Activated CD8-positive, alpha-beta memory T cell treated with anti-CD3 and anti-CD28 coated beads, Interleukin-2, amount 50 U/mL, for 1 hour (primary cell): ENCODE measurements at regions not wholly inside any gene's neighbourhood (a gene's known extent, or its start where the extent isn't known, plus 50 kb on each side); places are given as distances from the start of the nearest gene placed in this dataset.
"Not testable (repeated sequence)": the region's sequence is repeated elsewhere in the genome, so short reads cannot be mapped to it uniquely, and the experiment has no call there.

ENCODE experiments used
- DNase-seq: peaks from one replicate; pipeline ENCODE4 v3.0.0-alpha.2; 2020; ENCODE audit errors: extremely low read depth

DNA sequence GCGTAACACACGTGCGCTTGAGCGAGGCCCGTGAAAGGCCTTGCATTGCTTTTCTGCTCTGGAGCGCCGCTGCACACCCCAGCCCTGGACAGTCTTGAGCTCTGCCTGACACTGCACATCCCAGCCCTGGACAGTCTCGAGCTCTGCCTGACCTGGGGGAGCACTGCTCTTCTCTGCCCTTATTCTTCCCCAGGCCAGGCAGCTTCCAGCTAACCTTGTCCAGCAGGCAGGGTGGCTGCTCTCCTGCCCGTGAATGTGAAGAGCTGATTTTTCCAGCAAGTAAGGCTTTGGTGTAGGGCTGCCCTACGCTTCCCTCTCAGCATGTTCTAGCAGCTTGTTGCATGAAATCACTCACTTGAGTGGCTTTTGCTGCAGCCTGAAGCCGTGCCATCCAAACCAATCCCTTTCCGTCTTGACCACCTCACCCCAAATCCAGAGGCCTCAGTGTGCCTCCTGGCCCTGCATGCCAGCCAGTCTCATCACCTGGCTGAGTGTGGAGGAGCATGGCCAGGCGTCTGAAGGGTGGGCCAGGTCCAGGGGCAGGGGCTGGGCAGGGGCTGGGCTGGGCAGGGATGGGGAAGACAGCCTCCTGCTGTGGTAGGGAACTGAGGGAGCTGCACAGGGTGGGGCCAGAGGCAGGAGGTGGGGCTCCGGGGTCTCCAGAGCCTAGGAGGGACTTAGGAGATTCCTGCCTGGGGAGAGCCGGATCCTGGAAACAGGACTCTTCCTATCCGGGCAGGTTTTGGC, 89.5 kb upstream of the B3GAT1 start:
- DNase-seq, result no peak

DNA sequence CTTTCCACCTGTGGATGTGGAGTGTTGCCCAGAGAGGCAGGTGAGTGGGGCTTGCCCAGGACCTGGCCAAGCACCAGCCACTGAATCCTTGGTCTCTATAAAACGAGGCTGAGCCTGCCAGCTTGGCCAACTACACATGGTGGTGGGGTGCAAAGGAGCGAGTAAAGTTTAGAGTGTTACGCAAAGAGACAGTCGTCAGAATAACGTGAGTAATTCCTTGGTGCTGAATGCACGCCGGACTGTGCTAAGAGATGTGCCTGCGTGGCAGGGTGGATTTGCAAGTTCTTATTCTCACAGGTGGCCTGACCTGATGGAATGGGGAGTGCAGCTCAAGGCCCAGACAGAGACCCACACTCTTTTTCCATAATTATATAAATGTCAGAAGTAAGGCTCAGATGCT, 88.6 kb upstream of the B3GAT1 start:
- no peak for DNase-seq

DNA sequence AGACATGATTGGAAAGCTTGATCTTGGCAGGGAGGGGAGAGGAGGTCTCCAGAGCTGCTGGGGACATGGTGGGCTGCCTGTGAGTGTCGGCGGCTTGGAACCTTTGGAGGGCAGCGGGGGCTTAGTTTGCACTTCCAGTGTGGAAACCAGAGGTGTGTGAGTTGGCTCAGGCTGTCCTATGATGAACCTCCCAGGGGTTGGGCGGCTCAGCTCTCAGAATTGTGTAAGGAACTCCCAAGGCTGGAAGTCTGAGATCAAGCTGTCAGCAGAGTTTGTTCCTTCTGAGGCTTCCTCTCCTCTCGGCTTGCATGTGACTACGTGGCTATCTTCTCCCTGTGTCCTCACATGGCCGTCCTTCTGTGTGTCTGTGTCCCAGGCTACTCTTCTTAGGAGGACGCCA, 87.9 kb upstream of the B3GAT1 start:
- no peak for DNase-seq

DNA sequence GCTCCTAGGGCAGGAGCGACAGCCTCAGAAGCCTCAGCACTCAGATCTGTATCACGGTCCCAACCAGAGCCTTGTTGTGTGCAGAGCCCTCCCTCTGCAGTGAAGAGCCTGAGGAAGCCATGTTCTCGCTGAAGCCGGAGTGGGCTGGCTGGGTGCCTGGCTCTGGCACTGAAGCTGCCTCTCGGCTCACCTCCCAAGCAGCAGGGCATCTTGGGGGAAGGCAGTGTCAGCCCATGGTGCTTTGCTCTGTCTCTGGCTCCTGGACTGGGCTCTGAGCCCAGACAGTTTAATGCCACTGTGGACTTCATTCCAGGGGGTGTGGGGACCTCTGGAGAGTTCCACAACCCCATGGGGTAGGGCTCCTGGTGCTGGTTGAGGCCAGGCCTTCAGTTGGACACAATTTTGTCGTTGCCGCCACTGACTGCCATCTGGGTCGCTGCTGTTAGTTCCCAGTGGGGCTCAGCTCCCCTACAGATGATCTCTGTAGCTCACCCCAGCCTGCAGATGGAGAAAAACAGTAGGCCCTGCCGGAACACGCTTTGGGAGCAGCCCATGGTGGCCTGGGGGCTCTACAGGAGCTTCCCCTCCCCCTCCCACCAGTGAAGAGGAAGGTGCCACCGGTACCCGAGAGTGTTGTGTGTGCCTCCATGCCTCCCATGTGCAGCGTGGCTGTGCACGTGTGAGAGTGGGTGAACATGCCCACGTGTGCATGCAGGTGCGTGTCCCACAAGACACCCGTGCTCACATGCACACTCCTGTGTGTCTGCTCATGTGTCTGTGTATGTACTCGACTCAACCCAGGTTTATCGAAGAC, 86.5 kb upstream of the B3GAT1 start:
- no peak for DNase-seq

DNA sequence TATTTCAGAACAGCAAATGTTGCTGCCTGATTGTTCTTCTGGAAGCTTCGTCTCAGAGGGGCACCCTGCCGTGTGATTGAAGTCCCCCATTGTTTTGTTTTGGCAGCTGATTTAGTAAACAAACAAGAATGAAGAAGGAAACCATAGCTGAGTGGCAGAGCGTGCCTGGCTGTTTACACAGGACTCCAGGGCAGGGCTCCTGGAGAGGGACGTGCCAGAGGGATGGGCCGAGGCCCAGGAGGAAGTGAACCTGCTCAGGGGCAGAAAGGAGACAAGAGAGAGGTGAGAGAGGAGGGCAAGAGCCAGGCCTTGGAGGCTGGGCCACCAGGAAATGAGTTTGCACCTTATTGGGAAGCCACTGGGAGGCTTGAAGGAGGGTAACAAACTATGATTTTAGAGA, 85.5 kb upstream of the B3GAT1 start:
- DNase-seq, result no peak

DNA sequence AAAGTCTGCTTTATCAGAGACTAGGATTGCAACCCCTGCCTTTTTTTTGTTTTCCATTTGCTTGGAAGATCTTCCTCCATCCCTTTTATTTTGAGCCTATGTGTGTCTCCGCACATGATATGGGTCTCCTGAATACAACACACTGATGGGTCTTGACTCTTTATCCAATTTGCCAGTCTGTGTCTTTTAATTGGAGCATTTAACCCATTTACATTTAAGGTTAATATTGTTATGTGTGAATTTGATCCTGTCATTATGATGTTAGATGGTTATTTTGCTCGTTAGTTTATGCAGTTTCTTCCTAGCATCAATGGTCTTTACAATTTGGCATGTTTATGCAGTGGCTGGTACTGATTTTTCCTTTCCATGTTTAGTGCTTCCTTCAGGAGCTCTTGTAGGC, 84.0 kb upstream of the B3GAT1 start:
- not testable (repeated sequence) for DNase-seq

DNA sequence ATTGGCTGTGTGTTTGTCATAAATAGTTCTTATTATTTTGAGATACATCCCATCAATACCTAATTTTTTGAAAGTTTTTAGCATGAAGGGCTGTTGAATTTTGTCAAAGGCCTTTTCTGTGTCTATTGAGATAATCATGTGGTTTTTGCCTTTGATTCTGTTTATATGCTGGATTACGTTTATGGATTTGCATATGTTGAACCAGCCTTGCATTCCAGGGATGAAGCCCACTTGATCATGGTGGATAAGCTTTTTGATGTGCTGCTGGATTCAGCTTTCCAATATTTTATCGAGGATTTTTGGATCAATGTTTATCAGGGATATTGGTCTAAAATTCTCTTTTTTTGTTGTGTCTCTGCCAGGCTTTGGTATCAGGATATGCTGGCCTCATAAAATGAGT, 82.4 kb upstream of the B3GAT1 start:
- DNase-seq, result not testable (repeated sequence)

DNA sequence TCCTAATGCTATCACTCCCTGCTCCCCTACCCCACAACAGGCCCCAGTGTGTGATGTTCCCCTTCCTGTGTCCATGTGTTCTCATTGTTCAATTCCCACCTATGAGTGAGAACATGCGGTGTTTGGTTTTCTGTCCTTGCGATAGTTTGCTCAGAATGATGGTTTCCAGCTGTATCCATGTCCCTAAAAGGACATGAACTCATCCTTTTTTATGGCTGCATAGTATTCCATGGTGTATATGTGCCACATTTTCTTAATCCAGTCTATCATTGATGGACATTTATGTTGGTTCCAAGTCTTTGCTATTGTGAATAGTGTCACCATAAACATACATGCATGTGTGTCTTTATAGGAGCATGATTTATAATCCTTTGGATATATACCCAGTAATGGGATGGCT, 80.4 kb upstream of the B3GAT1 start:
- not testable (repeated sequence) for DNase-seq

DNA sequence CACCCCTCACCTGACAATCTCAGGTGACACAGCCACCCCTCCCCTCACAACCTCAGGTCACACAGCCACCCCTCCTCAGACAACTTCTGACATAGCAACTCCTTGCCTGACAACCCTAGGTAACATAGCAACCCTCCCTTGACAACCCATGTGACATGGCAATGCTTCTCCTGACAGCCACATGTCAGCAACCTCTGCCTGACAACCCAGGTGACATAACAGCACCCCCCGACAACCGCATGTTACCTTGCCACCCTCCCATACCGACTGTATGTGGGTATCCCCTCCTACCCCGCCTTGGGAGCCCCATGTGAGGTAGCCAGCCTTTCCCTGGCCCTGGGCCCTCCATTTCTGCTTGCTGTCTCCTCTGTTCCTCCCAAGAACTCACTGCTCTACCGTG, 77.7 kb upstream of the B3GAT1 start:
- no peak for DNase-seq

DNA sequence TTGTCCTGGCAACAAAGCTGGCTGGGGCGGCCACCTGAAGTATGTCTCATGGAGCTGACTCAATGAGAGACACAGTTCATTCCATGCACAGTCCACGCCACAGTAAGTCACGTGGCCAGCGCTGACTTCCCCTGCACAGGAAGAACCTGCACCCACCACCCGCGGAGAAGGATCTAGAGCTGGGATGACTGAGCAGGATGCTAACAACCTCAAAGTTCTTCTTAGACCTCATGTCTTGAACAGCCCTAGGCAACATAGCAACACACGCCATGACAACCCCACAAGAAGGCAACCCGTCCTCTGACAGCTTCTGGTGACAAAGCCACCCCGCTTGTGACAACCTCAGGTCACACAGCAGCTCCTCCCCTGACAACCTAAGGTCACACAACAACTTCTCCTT, 76.9 kb upstream of the B3GAT1 start:
- no peak for DNase-seq

DNA sequence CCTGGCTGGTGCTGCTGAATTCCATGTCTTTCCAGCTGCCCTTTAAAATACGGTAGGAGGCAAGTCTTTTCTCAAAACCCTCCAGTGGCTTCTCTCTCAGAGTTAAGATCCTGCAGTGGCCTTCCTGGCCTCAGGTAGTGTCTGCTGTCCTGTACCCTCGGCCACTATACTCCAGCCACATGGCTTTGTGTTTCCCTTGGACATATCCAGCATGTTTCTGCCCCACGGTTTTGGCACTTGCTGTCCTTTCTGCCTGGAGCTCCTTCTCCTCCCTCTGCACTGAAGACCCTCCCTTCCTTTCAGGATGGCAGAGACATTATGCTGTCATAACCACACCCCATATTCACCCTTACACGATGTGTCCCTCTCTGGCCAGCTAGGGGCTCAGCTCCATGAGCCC, 76.5 kb upstream of the B3GAT1 start:
- no peak for DNase-seq

DNA sequence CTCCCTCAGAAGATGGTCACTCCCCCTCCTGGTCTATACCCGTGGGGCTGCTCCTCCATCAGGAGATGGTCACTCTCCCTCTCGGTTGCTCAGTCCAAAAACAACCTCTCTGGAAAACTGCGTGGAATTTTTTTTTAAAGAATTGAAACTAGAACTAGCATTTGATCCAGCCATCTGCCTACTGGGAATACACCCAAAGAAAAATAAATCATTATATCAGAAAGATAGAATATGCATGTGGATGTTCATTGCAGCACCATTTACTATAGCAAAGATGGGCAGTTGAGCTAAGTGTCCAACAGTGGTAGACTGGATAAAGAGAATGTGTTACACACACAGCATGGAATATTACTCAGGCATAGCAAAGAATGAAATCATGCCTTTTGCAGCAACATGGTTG, 75.7 kb upstream of the B3GAT1 start:
- no peak for DNase-seq

DNA sequence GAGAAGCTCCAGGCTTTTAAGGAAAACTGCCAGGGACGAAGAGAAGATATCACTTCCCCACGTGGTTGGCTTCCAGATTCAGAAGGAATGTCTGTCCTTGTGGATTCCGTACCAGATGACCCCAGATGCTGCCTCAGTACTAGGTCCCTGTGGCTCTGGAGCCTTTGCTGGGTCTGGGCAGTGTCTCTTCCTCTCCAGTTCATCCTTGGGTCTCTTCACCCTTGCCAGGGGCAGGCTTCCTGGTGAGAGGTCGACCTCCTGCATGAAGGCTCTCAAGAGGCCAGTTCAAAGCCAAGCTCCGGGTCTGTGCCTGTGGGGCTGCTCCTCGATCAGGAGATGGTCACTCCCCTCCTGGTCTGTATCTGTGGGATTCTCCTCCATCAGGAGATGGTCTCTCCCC, 74.7 kb upstream of the B3GAT1 start:
- no peak for DNase-seq

DNA sequence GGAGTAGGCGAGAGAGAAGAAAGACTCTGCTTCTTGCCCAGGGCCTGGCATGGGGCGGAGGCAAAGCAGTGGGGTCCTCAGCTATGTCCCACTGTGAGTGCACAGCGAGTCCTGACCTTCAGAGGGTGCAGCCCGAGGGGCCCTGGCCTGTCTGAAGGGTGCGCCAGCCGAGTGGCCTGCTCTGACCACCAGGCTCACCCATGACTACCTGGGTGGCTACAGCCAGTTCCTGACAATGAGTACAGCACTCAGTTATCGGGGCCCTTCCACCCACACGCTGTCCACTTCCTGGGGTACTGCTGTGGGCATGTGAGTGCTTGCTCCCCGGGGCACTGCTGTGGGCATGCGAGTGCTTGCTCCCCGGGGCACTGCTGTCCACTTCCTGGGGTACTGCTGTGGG, 74.1 kb upstream of the B3GAT1 start:
- DNase-seq, result no peak

DNA sequence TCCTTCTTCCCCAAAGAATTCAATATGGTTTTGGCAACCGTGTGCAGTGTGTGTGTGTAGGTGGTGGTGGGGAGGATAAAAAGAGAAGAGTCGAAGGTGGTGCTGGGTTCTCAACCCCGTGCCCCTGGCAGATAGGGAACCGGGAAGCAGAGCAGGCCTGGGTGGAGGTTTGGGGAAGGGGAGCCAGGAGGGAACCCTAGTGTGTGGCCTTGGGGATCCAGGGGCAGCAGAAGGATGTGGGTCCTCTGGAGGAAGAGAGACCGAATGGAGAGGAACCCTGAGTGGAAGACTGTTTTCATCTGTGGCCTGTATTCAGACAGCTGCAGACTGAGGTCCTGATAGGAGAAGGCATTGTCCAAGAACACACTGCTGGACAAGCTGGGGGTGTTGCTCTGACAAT, 73.3 kb upstream of the B3GAT1 start:
- DNase-seq, result no peak

DNA sequence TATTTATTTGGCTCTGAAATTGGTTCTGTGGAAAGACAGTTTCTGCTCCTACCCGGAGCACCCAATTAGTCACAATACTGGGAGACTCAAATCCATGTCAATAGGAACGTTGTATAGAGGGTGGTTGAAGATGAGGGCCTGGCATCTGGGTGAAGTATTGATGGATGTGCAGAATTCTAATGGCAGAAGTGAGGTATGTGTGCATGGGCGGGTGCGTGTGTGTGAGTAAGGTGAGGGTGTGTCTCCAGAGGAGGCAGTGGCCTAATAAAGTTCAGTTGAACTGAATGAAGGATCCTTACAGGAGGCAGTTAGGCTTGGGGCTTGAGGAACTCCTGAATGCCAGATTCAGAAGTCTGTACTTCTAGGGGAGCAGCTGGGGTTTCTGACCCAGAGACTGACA, 71.8 kb upstream of the B3GAT1 start:
- DNase-seq, result no peak

DNA sequence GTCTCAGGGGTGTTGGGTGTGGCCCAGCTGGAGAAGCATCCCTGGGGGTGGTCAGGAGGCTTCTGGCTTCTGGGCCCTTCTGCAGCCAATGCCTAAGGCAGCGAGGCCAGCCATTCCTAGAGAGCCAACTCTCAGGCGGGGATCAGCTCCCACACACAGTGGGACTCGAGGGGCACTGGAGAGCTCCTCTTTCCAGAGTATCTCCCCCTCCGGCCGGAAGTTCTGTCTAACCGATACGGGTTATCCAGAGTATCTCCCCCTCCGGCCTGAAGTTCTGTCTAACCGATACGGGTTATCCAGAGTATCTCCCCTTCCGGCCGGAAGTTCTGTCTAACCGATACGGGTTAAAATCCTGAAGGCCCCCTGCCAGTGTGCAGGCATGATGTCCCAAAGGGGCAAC, 71.2 kb upstream of the B3GAT1 start:
- DNase-seq, result no peak

DNA sequence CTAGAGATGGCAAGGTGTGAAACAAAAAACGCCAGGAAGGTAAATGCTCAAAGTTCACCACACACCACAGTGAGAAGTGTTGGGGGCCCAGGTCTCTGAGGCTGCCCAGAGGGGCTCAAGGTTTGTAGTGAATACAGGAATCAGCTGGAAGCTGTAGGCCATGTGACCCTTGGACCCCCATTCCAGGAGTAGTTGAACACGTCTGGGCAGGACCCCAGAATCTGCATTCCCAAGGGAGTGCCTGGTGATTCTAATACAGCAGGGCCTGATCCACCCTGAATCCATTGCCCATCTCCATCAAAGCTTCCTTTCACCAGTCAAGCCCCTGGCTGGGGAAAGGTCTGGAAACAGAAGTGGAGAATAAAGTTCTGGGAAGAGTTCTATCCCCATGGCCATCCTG, 70.8 kb upstream of the B3GAT1 start:
- no peak for DNase-seq

DNA sequence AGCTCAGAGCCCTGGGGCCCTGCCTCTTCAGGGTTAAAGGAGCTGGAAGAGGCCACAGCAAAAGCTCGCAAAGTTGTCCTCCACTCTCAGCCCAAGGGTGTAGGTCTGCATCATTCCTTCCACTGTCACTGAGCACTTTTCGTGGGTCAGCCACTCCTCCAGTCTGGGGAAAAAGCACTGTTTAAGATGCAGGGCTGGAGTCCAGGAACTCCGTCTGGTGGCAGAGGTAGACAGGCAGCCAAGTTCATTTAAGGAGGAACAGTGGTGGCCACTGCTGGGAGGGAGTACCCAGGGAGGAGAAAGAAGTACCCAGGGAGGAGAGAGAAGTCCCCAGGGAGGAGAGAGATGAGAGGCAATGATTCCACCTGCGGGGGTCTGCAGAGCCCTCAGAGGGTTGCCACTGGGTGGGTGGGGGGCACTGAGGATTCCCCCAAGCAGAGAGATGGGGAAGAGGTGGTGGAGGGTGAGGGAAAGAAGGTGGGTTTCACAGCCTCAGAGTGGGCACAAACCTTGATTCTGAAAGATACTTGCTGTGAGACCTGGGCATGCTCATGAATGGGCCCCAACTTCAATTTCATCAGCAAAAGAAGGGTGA, 70.0 kb upstream of the B3GAT1 start:
- DNase-seq, result no peak

DNA sequence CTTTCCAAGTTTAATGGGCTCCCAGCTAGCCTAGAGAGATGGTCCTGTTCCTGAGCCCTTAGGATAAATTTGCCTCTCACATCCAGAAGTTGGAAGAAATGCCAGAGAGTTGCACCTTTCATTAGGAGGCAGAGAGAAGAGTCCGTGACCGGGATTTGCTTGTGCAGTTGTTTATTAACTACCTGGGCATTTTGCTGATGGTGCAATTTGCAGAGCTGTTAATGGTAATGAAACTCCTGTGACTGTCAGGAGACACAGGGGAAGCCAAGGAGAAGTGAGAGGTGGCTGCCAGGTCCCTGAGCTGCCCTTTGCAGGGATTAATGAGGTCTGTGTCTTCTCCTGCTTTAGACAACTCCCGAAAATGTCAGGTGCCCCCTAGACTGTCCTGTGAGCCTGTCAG, 69.1 kb upstream of the B3GAT1 start:
- DNase-seq, result no peak

DNA sequence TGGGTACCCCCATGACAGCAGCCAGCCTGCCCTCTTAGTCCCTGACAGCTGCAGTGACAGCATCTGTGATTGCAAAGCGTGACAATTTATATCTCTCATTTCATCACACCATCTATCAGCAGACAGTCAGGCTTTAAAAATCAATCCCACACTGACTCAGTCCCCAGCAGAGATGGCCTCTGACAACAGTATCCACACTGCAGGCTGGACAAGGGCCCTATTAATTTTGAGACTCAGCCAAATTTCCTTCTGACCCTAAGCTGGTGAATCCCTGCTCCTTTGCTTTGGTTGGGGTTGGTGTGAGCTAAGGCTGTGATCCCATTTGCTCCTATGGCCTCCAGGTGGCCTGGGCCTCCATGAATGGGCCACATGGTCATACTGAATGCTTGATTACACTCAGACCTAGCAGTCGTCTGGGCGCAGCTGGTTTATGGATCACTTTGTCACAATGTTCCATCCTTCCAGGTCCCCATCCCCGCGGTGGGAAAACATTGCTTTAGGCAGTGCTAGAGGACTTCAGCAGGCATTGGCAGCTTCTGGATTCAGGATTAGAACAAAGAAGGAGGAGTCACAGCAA, 68.2 kb upstream of the B3GAT1 start:
- DNase-seq, result no peak

DNA sequence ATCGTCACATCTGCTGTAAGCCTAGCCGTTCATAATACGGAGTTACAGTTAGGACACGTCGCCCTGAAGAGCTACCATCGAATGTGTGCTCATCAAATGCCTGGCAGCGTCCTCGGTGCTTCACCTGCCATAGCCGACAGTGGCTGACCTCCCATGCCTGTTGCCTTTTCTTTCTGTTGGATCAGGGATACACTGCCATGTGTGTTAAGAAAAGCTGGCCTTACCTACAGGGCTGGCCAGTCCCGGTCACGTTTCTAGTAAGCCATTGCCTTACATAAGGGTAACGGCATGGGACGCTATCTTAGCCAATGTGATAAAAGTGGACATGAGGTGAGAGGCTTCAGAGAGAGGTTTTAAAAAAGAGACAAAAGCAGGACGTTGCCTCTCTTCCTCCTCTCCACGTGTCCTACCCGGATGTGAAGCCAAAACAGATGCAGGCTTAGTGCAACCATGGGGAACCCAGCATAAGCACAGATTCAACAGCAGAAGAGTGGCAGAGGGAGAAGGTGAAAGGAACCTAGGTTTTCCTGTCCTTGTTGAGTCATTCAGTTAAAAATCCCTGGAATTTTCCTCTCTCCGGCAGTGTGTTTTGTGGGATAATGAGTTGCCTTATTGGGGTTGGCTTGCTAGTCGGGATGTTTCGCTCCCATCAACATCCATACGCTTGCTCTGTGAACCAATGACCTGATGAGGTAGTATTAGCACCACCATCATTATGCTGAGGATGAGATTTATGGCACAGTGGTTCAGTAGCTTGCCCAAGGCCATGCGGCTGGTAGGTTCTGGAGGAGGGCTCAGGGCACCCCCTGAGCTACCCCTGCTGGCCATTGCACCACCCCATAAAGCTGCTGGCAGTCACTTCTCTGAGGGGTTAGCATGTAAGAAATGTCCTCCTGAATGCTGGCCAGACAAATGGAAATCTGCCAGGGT, 67.4 kb upstream of the B3GAT1 start:
- DNase-seq, result no peak
